ENCODE measurements at regions not wholly inside any gene's neighbourhood (a gene's known extent, or its start where the extent isn't known, plus 50 kb on each side); places are given as distances from the start of the nearest gene placed in this dataset.

GRCh38 chr9:129258124-129258822, 80.2 kb upstream of the IER5L start:
- TF ChIP-seq, protein P1, sequence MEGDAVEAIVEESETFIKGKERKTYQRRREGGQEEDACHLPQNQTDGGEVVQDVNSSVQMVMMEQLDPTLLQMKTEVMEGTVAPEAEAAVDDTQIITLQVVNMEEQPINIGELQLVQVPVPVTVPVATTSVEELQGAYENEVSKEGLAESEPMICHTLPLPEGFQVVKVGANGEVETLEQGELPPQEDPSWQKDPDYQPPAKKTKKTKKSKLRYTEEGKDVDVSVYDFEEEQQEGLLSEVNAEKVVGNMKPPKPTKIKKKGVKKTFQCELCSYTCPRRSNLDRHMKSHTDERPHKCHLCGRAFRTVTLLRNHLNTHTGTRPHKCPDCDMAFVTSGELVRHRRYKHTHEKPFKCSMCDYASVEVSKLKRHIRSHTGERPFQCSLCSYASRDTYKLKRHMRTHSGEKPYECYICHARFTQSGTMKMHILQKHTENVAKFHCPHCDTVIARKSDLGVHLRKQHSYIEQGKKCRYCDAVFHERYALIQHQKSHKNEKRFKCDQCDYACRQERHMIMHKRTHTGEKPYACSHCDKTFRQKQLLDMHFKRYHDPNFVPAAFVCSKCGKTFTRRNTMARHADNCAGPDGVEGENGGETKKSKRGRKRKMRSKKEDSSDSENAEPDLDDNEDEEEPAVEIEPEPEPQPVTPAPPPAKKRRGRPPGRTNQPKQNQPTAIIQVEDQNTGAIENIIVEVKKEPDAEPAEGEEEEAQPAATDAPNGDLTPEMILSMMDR (conservative IDR thresholded peaks at IDR 0.05): no peak
- TF ChIP-seq EZH2 (IDR thresholded peaks at IDR 0.05; ENCODE audit: low read depth): no peak
